Astrocyte (in vitro differentiated cells and primary cell): ENCODE measurements at regions not wholly inside any gene's neighbourhood (a gene's known extent, or its start where the extent isn't known, plus 50 kb on each side); places are given as distances from the start of the nearest gene placed in this dataset.

Experiments
- CTCF ChIP-seq: IDR thresholded peaks from 2 replicates; pipeline ENCODE4 v1.5.1; 2011; ENCODE audit warnings: low read depth, mild to moderate bottlenecking, inconsistent platforms, low read length, moderate library complexity; ENCODE audit not compliant: insufficient read depth
- EZH2 ChIP-seq: IDR thresholded peaks from 2 replicates; pipeline ENCODE4 v1.6.1; 2012; ENCODE audit warnings: mild to moderate bottlenecking, low read length, inconsistent platforms; ENCODE audit not compliant: insufficient read depth

- no peak for TF ChIP-seq CTCF
- TF ChIP-seq EZH2: no peak
These were observed 156.6 kb upstream of the SULF2 start for GRCh38 chr20:47941869-47942268.
